ENCODE measurements at regions not wholly inside any gene's neighbourhood (a gene's known extent, or its start where the extent isn't known, plus 50 kb on each side); places are given as distances from the start of the nearest gene placed in this dataset.

GRCh38 chr1:38671221-38671620 lies 188.4 kb downstream of the RRAGC start:
- Histone ChIP-seq H3K79me2 (ENCODE audit: insufficient read depth, low read length) (no peaks in the 10 kb centered on the region), H2AFZ (ENCODE audit: low read depth, low read length, poor library complexity, severe bottlenecking) (no peak overlapping the region), H3K36me3 (ENCODE audit: control insufficient read depth in 1 of 2, insufficient read depth in 2 of 2, low read length in 2 of 2) (no peaks in the 10 kb centered on the region), H3K9me3 (ENCODE audit: control insufficient read depth in 1 of 2, insufficient read depth in 1 of 2, low read depth in 1 of 2, low read length in 2 of 2) (no peaks in the 10 kb centered on the region), H3K4me1 (ENCODE audit: control insufficient read depth in 1 of 2, insufficient read depth in 2 of 2, low read length in 2 of 2) (no peaks in the 10 kb centered on the region), H3K27ac (ENCODE audit: low read depth, low read length) (no peak overlapping the region), H3K4me3 (replicated peaks in 1 of 2; ENCODE audit: low read depth in 1 of 2, low read length in 2 of 2) (no peak overlapping the region), H3K27me3 (ENCODE audit: insufficient read depth, low read length) (peaks cover 70% of the 10 kb centered on the region), H3K4me2 (ENCODE audit: low read length) (no peak overlapping the region), H4K20me1 (ENCODE audit: insufficient read depth) (no peaks in the 10 kb centered on the region), H3K9ac (ENCODE audit: low read length) (no peak overlapping the region), H3K9me2 (ENCODE audit: insufficient read depth) (no peaks in the 10 kb centered on the region)
- no peak for TF ChIP-seq EZH2 (IDR thresholded peaks at IDR 0.05)
- no peak for TF ChIP-seq FOSL1 (IDR thresholded peaks at IDR 0.05; ENCODE audit: low read depth)
- TF ChIP-seq RAD21 (IDR thresholded peaks at IDR 0.05; ENCODE audit: low read depth), result no peak
- TF ChIP-seq POLR2A (IDR thresholded peaks at IDR 0.05; ENCODE audit: borderline replicate concordance, extremely low read depth, insufficient read depth, insufficient read length), result no peak
- TF ChIP-seq EGR1 (IDR thresholded peaks at IDR 0.05; ENCODE audit: low read depth), result no peak
- TF ChIP-seq EZH2phosphoT487 (IDR thresholded peaks at IDR 0.05; ENCODE audit: borderline replicate concordance), result no peak
- no peak for TF ChIP-seq ZNF274 (IDR thresholded peaks at IDR 0.05; ENCODE audit: low read depth, low read length)
- DNase-seq (ENCODE audit: low read depth, low spot score), result no peak
- POLR2A ChIA-PET, result no interaction called here
- no TSS peak for BruUV-seq (replicated peaks)
- RAD21 ChIA-PET (ENCODE audit: low non-redundant PET in 1 of 2, low total read pairs in 2 of 2, uncharacterized antibody in 2 of 2, unreplicated experiment in 2 of 2), result no interaction called here
- intact Hi-C loops (cut with micrococcal nuclease), result no loop called here
- CTCF ChIA-PET, result no interaction called here
- ATAC-seq, result no peak

GRCh38 chr1:38670544-38671122 lies 188.9 kb downstream of the RRAGC start:
- H3K27me3 ChIP-seq (ENCODE audit: insufficient read depth, low read length), result peaks cover 68% of the 10 kb centered on the region
- ChIA-PET CTCF (no interaction called here), POLR2A (no interaction called here), RAD21 (ENCODE audit: low non-redundant PET in 1 of 2, low total read pairs in 2 of 2, uncharacterized antibody in 2 of 2, unreplicated experiment in 2 of 2) (no interaction called here)
- H2AFZ ChIP-seq (ENCODE audit: low read depth, low read length, poor library complexity, severe bottlenecking), result no peak overlapping the region
- DNase-seq (ENCODE audit: low read depth, low spot score) (no peak), ATAC-seq (no peak)
- no peaks in the 10 kb centered on the region for H3K9me2 ChIP-seq (ENCODE audit: insufficient read depth)
- H3K9ac ChIP-seq (ENCODE audit: low read length), result no peak overlapping the region
- intact Hi-C loops (cut with micrococcal nuclease), result no loop called here
- no peak overlapping the region for H3K4me3 ChIP-seq (replicated peaks in 1 of 2; ENCODE audit: low read depth in 1 of 2, low read length in 2 of 2)
- no peaks in the 10 kb centered on the region for H3K79me2 ChIP-seq (ENCODE audit: insufficient read depth, low read length)
- H3K4me2 ChIP-seq (ENCODE audit: low read length), result no peak overlapping the region
- no peak overlapping the region for H3K27ac ChIP-seq (ENCODE audit: low read depth, low read length)
- no TSS peak for BruUV-seq (replicated peaks)
- no peaks in the 10 kb centered on the region for H3K4me1 ChIP-seq (ENCODE audit: control insufficient read depth in 1 of 2, insufficient read depth in 2 of 2, low read length in 2 of 2)
- H3K36me3 ChIP-seq (ENCODE audit: control insufficient read depth in 1 of 2, insufficient read depth in 2 of 2, low read length in 2 of 2), result no peaks in the 10 kb centered on the region
- no peaks in the 10 kb centered on the region for H3K9me3 ChIP-seq (ENCODE audit: control insufficient read depth in 1 of 2, insufficient read depth in 1 of 2, low read depth in 1 of 2, low read length in 2 of 2)
- TF ChIP-seq CBX3 (IDR thresholded peaks at IDR 0.05; ENCODE audit: low read depth) (no peak), JUND (IDR thresholded peaks at IDR 0.05) (no peak), CEBPB (IDR thresholded peaks at IDR 0.05; ENCODE audit: low read depth) (no peak), YY1 (IDR thresholded peaks at IDR 0.05; ENCODE audit: extremely low read depth, insufficient replicate concordance, low read depth, low read length) (no peak), EGR1 (IDR thresholded peaks at IDR 0.05; ENCODE audit: low read depth) (no peak), SRF (IDR thresholded peaks at IDR 0.05; ENCODE audit: low read depth) (no peak), ZFX (IDR thresholded peaks at IDR 0.05) (no peak), FOSL1 (IDR thresholded peaks at IDR 0.05; ENCODE audit: low read depth) (no peak), TCF7L2 (IDR thresholded peaks at IDR 0.05; ENCODE audit: borderline replicate concordance, extremely low read depth, insufficient read depth, insufficient read length) (no peak), ZBTB33 (IDR thresholded peaks at IDR 0.05; ENCODE audit: extremely low read depth, insufficient replicate concordance, low read length) (no peak)
- H4K20me1 ChIP-seq (ENCODE audit: insufficient read depth), result no peaks in the 10 kb centered on the region
